ENCODE measurements at regions not wholly inside any gene's neighbourhood (a gene's known extent, or its start where the extent isn't known, plus 50 kb on each side); places are given as distances from the start of the nearest gene placed in this dataset.

- Mint-ChIP-seq H3K27ac (no peak overlapping the region), H3K36me3 (ENCODE audit: low read depth) (no peaks in the 10 kb centered on the region), H3K9me3 (peaks cover 3% of the 10 kb centered on the region), H3K4me1 (no peaks in the 10 kb centered on the region), H3K27me3 (ENCODE audit: low read depth) (peaks cover 4% of the 10 kb centered on the region), H3K4me3 (no peak overlapping the region)
- TF ChIP-seq, protein P1, sequence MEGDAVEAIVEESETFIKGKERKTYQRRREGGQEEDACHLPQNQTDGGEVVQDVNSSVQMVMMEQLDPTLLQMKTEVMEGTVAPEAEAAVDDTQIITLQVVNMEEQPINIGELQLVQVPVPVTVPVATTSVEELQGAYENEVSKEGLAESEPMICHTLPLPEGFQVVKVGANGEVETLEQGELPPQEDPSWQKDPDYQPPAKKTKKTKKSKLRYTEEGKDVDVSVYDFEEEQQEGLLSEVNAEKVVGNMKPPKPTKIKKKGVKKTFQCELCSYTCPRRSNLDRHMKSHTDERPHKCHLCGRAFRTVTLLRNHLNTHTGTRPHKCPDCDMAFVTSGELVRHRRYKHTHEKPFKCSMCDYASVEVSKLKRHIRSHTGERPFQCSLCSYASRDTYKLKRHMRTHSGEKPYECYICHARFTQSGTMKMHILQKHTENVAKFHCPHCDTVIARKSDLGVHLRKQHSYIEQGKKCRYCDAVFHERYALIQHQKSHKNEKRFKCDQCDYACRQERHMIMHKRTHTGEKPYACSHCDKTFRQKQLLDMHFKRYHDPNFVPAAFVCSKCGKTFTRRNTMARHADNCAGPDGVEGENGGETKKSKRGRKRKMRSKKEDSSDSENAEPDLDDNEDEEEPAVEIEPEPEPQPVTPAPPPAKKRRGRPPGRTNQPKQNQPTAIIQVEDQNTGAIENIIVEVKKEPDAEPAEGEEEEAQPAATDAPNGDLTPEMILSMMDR (IDR thresholded peaks at IDR 0.05; ENCODE audit: unreplicated experiment in 3 of 3), result no peak
Observed at GRCh38 chr20:16201191-16201590, 372.1 kb downstream of the KIF16B start.

DNA sequence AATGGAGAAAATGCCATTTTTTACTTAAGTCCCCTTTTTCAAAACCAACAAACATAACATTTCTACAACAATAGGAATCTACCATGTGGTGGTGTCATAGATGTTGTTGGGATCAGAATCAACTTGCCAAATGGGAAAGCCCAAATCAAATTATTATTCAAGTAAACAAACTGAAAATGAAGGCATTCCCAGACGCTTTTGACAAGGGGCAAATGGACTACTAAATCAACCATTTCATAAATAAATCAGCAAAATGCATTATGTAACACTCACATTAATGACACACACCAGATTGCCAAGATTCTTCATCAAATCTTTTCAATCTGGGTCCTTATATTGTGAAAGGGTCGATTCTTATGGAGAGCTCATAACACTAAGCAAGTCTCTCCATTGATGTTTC lies 375.6 kb downstream of the KIF16B start:
- Mint-ChIP-seq H3K27me3 (ENCODE audit: low read depth) (peaks cover 2% of the 10 kb centered on the region), H3K36me3 (ENCODE audit: low read depth) (no peaks in the 10 kb centered on the region), H3K27ac (no peak overlapping the region), H3K9me3 (peaks cover 5% of the 10 kb centered on the region), H3K4me1 (no peaks in the 10 kb centered on the region), H3K4me3 (no peak overlapping the region)
- TF ChIP-seq, protein P1 (IDR thresholded peaks at IDR 0.05; ENCODE audit: unreplicated experiment in 3 of 3), result no peak

GRCh38 chr20:16195671-16196070 lies 377.6 kb downstream of the KIF16B start:
- no peak overlapping the region for H3K4me3 Mint-ChIP-seq
- peaks cover 4% of the 10 kb centered on the region for H3K27me3 Mint-ChIP-seq (ENCODE audit: low read depth)
- H3K4me1 Mint-ChIP-seq, result no peaks in the 10 kb centered on the region
- TF ChIP-seq, protein P1 (IDR thresholded peaks at IDR 0.05; ENCODE audit: unreplicated experiment in 3 of 3), result no peak
- peaks cover 5% of the 10 kb centered on the region for H3K9me3 Mint-ChIP-seq
- H3K36me3 Mint-ChIP-seq (ENCODE audit: low read depth), result no peaks in the 10 kb centered on the region
- H3K27ac Mint-ChIP-seq, result no peak overlapping the region

DNA sequence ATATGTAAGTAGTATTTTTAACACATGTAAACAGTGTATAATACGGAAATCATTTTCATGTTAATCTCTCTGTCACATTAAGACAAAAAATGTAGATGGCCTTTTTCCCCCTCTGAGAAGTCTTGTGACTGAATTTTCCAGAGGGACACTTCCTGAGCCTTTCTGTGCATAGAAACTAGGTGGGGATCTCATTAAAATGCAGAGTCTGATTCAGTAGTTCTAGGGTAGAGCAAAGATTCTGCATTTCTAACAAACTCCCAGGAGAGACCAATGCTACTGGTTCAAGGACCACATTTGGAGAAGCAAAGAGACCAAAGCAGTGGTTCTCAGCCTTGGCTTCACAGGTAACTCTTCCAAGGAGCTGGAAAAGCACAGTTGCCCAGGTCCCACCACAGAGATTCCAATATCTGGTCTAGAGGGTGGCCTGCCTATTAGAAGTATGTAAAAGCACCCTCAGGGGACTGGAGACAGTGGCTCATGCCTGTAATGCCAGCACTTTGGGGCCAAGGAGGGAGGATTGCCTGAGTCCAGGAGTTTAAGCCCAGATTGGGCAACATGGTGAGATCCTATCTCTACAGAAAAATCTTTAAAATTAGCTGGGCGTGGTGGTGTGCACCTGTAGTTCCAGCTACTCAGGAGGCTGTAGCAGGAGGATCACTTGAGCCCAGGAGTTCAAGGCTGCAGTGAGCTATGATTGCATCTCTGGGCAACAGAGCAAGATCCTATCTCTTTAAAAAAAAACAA lies 378.5 kb downstream of the KIF16B start:
- no peak overlapping the region for H3K27ac Mint-ChIP-seq
- H3K4me1 Mint-ChIP-seq, result no peaks in the 10 kb centered on the region
- H3K36me3 Mint-ChIP-seq (ENCODE audit: low read depth), result no peaks in the 10 kb centered on the region
- no peak overlapping the region for H3K4me3 Mint-ChIP-seq
- TF ChIP-seq, protein P1 (IDR thresholded peaks at IDR 0.05; ENCODE audit: unreplicated experiment in 3 of 3), result no peak
- H3K9me3 Mint-ChIP-seq, result peaks cover 3% of the 10 kb centered on the region
- H3K27me3 Mint-ChIP-seq (ENCODE audit: low read depth), result peaks cover 4% of the 10 kb centered on the region

- Mint-ChIP-seq H3K27ac (no peak overlapping the region), H3K27me3 (ENCODE audit: low read depth) (peaks cover 4% of the 10 kb centered on the region), H3K36me3 (ENCODE audit: low read depth) (no peaks in the 10 kb centered on the region), H3K9me3 (peaks cover 3% of the 10 kb centered on the region), H3K4me1 (no peaks in the 10 kb centered on the region), H3K4me3 (no peak overlapping the region)
- TF ChIP-seq, protein P1 (IDR thresholded peaks at IDR 0.05; ENCODE audit: unreplicated experiment in 3 of 3), result no peak
Observed at GRCh38 chr20:16191496-16191895, 381.8 kb downstream of the KIF16B start.

- Mint-ChIP-seq H3K36me3 (ENCODE audit: low read depth) (no peaks in the 10 kb centered on the region), H3K27ac (no peak overlapping the region), H3K4me3 (no peak overlapping the region), H3K9me3 (peaks cover 3% of the 10 kb centered on the region), H3K27me3 (ENCODE audit: low read depth) (peaks cover 4% of the 10 kb centered on the region), H3K4me1 (no peaks in the 10 kb centered on the region)
- TF ChIP-seq, protein P1 (IDR thresholded peaks at IDR 0.05; ENCODE audit: unreplicated experiment in 3 of 3), result no peak
Observed at GRCh38 chr20:16189371-16189770, 383.9 kb downstream of the KIF16B start.
